IPS DF 6.9 (cell line): ENCODE measurements at regions not wholly inside any gene's neighbourhood (a gene's known extent, or its start where the extent isn't known, plus 50 kb on each side); places are given as distances from the start of the nearest gene placed in this dataset.

Experiments
- DNase-seq: peaks from one replicate; pipeline ENCODE4 v3.0.0-alpha.2; 2013; ENCODE audit warnings: low read depth, low spot score
- H3K27ac ChIP-seq: one replicate; pipeline ENCODE4 v1.5.1; 2013; ENCODE audit warnings: low read length, control low read depth
- H3K27me3 ChIP-seq: 2 replicates; pipeline ENCODE4 v1.6.1; 2013; ENCODE audit warnings: mild to moderate bottlenecking, low read length; ENCODE audit not compliant: control insufficient read depth, insufficient read depth
- H3K36me3 ChIP-seq: 2 replicates; pipeline ENCODE4 v1.6.1; 2013; ENCODE audit warnings: low read length; ENCODE audit not compliant: control insufficient read depth, insufficient read depth
- H3K4me1 ChIP-seq: 2 replicates; pipeline ENCODE4 v1.6.1; 2013; ENCODE audit warnings: low read length; ENCODE audit not compliant: control insufficient read depth, insufficient read depth
- H3K4me3 ChIP-seq: 2 replicates; pipeline ENCODE4 v1.5.1; 2013; ENCODE audit warnings: mild to moderate bottlenecking, low read length
- H3K9me3 ChIP-seq: 2 replicates; pipeline ENCODE4 v1.6.1; 2013; ENCODE audit warnings: low read length, inconsistent platforms; ENCODE audit not compliant: control insufficient read depth, insufficient read depth
- WGBS: extraction: QIAGEN DNeasy Blood & Tissue Kit; methylation state at CpG from one replicate; pipeline ENCODE4 v1.1.7; 2013; ENCODE audit warnings: mixed read lengths, missing lambda C conversion rate; ENCODE audit not compliant: insufficient read length, insufficient coverage; 5-methylcytosine and 5-hydroxymethylcytosine counted together

GRCh38 chr9:84501587-84501986 lies 161.0 kb upstream of the SLC28A3 start:
- Histone ChIP-seq H3K27ac (no peak overlapping the region), H3K4me1 (no peaks in the 10 kb centered on the region), H3K27me3 (no peaks in the 10 kb centered on the region), H3K36me3 (no peaks in the 10 kb centered on the region), H3K4me3 (no peak overlapping the region), H3K9me3 (no peaks in the 10 kb centered on the region)
- DNase-seq, result no peak

- Histone ChIP-seq H3K9me3 (no peaks in the 10 kb centered on the region), H3K27me3 (no peaks in the 10 kb centered on the region), H3K36me3 (no peaks in the 10 kb centered on the region), H3K27ac (no peak overlapping the region), H3K4me1 (no peaks in the 10 kb centered on the region), H3K4me3 (no peak overlapping the region)
- DNase-seq, result no peak
These were observed 161.5 kb upstream of the SLC28A3 start for GRCh38 chr9:84502066-84502465.

GRCh38 chr9:84504360-84504759 lies 163.8 kb upstream of the SLC28A3 start:
- WGBS, result no CpG with 5 or more reads among the region's 2 CpGs
- Histone ChIP-seq H3K27ac (no peak overlapping the region), H3K4me3 (no peak overlapping the region), H3K36me3 (no peaks in the 10 kb centered on the region), H3K9me3 (no peaks in the 10 kb centered on the region), H3K27me3 (no peaks in the 10 kb centered on the region), H3K4me1 (no peaks in the 10 kb centered on the region)
- DNase-seq, result no peak

GRCh38 chr9:84511651-84512050 lies 157.9 kb upstream of the NTRK2 start:
- no CpG with 5 or more reads among the region's 2 CpGs for WGBS
- Histone ChIP-seq H3K4me1 (no peaks in the 10 kb centered on the region), H3K9me3 (no peaks in the 10 kb centered on the region), H3K27ac (no peak overlapping the region), H3K4me3 (no peak overlapping the region), H3K36me3 (no peaks in the 10 kb centered on the region), H3K27me3 (no peaks in the 10 kb centered on the region)
- no peak for DNase-seq

GRCh38 chr9:84512493-84512892 lies 157.0 kb upstream of the NTRK2 start:
- Histone ChIP-seq H3K27ac (no peak overlapping the region), H3K9me3 (no peaks in the 10 kb centered on the region), H3K27me3 (no peaks in the 10 kb centered on the region), H3K4me3 (no peak overlapping the region), H3K36me3 (no peaks in the 10 kb centered on the region), H3K4me1 (no peaks in the 10 kb centered on the region)
- WGBS, result no CpG with 5 or more reads among the region's 2 CpGs
- DNase-seq, result no peak

GRCh38 chr9:84513473-84513872 lies 156.1 kb upstream of the NTRK2 start:
- no peak for DNase-seq
- Histone ChIP-seq H3K9me3 (no peaks in the 10 kb centered on the region), H3K27me3 (no peaks in the 10 kb centered on the region), H3K4me1 (no peaks in the 10 kb centered on the region), H3K27ac (no peak overlapping the region), H3K36me3 (no peaks in the 10 kb centered on the region), H3K4me3 (no peak overlapping the region)
- WGBS, result no CpG with 5 or more reads among the region's 1 CpG

GRCh38 chr9:84513979-84514378 lies 155.6 kb upstream of the NTRK2 start:
- WGBS, result no CpG with 5 or more reads among the region's 2 CpGs
- Histone ChIP-seq H3K4me1 (no peaks in the 10 kb centered on the region), H3K9me3 (no peaks in the 10 kb centered on the region), H3K4me3 (no peak overlapping the region), H3K27me3 (no peaks in the 10 kb centered on the region), H3K27ac (no peak overlapping the region), H3K36me3 (no peaks in the 10 kb centered on the region)
- DNase-seq, result no peak

- DNase-seq, result no peak
- no peaks in the 10 kb centered on the region for H3K36me3 ChIP-seq
- no CpG with 5 or more reads among the region's 5 CpGs for WGBS
- no peaks in the 10 kb centered on the region for H3K9me3 ChIP-seq
- H3K27ac ChIP-seq, result no peak overlapping the region
- no peaks in the 10 kb centered on the region for H3K4me1 ChIP-seq
- H3K27me3 ChIP-seq, result no peaks in the 10 kb centered on the region
- H3K4me3 ChIP-seq, result no peak overlapping the region
These were observed 155.1 kb upstream of the NTRK2 start for GRCh38 chr9:84514421-84514820.

- Histone ChIP-seq H3K27ac (no peak overlapping the region), H3K36me3 (no peaks in the 10 kb centered on the region)
These were observed 152.5 kb upstream of the NTRK2 start for GRCh38 chr9:84517026-84517425.

GRCh38 chr9:84519413-84519812 lies 150.1 kb upstream of the NTRK2 start:
- no peaks in the 10 kb centered on the region for H3K9me3 ChIP-seq
- no peak overlapping the region for H3K4me3 ChIP-seq
- no peaks in the 10 kb centered on the region for H3K36me3 ChIP-seq
- no peak overlapping the region for H3K27ac ChIP-seq
- no CpG with 5 or more reads among the region's 5 CpGs for WGBS
- DNase-seq, result no peak
- H3K4me1 ChIP-seq, result no peaks in the 10 kb centered on the region
- no peaks in the 10 kb centered on the region for H3K27me3 ChIP-seq

More at GRCh38 chr9:84517026-84517425, 152.5 kb upstream of the NTRK2 start:
- DNase-seq, result no peak
- H3K4me3 ChIP-seq, result no peak overlapping the region
- H3K4me1 ChIP-seq, result no peaks in the 10 kb centered on the region
- no peaks in the 10 kb centered on the region for H3K9me3 ChIP-seq
- WGBS, result no CpG with 5 or more reads among the region's 5 CpGs
- H3K27me3 ChIP-seq, result no peaks in the 10 kb centered on the region

GRCh38 chr9:84521208-84521607 lies 148.3 kb upstream of the NTRK2 start:
- H3K9me3 ChIP-seq, result no peaks in the 10 kb centered on the region
- H3K27ac ChIP-seq, result no peak overlapping the region
- no peak for DNase-seq
- no peaks in the 10 kb centered on the region for H3K36me3 ChIP-seq
- H3K27me3 ChIP-seq, result no peaks in the 10 kb centered on the region
- no peaks in the 10 kb centered on the region for H3K4me1 ChIP-seq
- no peak overlapping the region for H3K4me3 ChIP-seq
- WGBS, result no CpG with 5 or more reads among the region's 3 CpGs
